Left ventricle myocardium inferior (tissue), 1 donor: ENCODE measurements at regions not wholly inside any gene's neighbourhood (a gene's known extent, or its start where the extent isn't known, plus 50 kb on each side); places are given as distances from the start of the nearest gene placed in this dataset.

ENCODE experiments used
- DNase-seq: peaks from one replicate; pipeline ENCODE4 v3.0.0-alpha.2; 2020
- H3K27ac ChIP-seq: fragments of 200-600 bp; replicated peaks from 2 replicates; pipeline ENCODE4 v1.8.0; 2021
- H3K27me3 ChIP-seq: fragments of 200-600 bp; 2 replicates; pipeline ENCODE4 v1.8.0; 2021; ENCODE audit warnings: low read depth
- H3K36me3 ChIP-seq: fragments of 200-600 bp; 2 replicates; pipeline ENCODE4 v1.8.0; 2021
- H3K4me1 ChIP-seq: fragments of 200-600 bp; 2 replicates; pipeline ENCODE4 v1.8.0; 2021
- H3K4me3 ChIP-seq: fragments of 200-600 bp; 2 replicates; pipeline ENCODE4 v1.8.0; 2021; ENCODE audit warnings: mild to moderate bottlenecking, moderate library complexity
- H3K9me3 ChIP-seq: fragments of 200-600 bp; replicated peaks from 2 replicates; pipeline ENCODE4 v1.8.0; 2021
- intact Hi-C: fragments of 100-400 bp; cut with micrococcal nuclease; formaldehyde crosslinking; loops from one replicate; pipeline ENCODE4 v1.11.0; 2022
- TF ChIP-seq, protein P1 (sequence below): fragments of 200-600 bp; IDR thresholded peaks from 2 replicates; pipeline ENCODE4 v1.8.0; 2021; ENCODE audit warnings: antibody characterized with exemption, mild to moderate bottlenecking, borderline replicate concordance
- donor health status: DM: no; HTN: yes; CAD: no; lungs with severe emphysema.

DNA sequence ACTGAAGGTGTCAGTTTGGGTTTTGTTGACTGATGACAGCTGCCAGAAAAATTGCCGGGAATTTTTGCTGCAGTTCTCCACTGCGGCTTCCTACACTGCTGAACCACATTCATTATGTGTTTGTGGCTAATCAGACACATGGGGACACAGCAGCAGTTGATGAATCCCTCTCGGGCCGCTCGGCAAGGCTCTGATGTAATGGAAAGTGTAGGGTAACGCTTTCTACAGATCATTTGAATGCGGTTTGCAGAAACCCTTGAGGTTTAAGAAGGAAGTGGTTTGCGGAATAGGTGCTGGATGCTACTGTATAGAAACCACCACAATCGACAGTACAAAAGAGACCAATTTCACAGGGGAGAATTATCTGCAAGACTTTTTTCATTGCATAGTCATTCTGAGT is 138.7 kb upstream of the SASH1 start:
- Histone ChIP-seq H3K4me3 (no peak overlapping the region), H3K36me3 (no peaks in the 10 kb centered on the region), H3K27ac (no peak overlapping the region), H3K27me3 (no peaks in the 10 kb centered on the region), H3K4me1 (peaks cover 10% of the 10 kb centered on the region), H3K9me3 (no peaks in the 10 kb centered on the region)
- intact Hi-C loops, result no loop called here
- DNase-seq, result no peak
- TF ChIP-seq, protein P1, sequence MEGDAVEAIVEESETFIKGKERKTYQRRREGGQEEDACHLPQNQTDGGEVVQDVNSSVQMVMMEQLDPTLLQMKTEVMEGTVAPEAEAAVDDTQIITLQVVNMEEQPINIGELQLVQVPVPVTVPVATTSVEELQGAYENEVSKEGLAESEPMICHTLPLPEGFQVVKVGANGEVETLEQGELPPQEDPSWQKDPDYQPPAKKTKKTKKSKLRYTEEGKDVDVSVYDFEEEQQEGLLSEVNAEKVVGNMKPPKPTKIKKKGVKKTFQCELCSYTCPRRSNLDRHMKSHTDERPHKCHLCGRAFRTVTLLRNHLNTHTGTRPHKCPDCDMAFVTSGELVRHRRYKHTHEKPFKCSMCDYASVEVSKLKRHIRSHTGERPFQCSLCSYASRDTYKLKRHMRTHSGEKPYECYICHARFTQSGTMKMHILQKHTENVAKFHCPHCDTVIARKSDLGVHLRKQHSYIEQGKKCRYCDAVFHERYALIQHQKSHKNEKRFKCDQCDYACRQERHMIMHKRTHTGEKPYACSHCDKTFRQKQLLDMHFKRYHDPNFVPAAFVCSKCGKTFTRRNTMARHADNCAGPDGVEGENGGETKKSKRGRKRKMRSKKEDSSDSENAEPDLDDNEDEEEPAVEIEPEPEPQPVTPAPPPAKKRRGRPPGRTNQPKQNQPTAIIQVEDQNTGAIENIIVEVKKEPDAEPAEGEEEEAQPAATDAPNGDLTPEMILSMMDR, result no peak

- no peak overlapping the region for H3K27ac ChIP-seq
- peaks cover 7% of the 10 kb centered on the region for H3K27me3 ChIP-seq
- intact Hi-C loops, result no loop called here
- no peak overlapping the region for H3K4me3 ChIP-seq
- H3K9me3 ChIP-seq, result no peaks in the 10 kb centered on the region
- no peak for DNase-seq
- H3K4me1 ChIP-seq, result no peaks in the 10 kb centered on the region
- TF ChIP-seq, protein P1, result no peak
- H3K36me3 ChIP-seq, result no peaks in the 10 kb centered on the region
Measured at GRCh38 chr6:148208298-148208697, 134.3 kb upstream of the SASH1 start.

DNA sequence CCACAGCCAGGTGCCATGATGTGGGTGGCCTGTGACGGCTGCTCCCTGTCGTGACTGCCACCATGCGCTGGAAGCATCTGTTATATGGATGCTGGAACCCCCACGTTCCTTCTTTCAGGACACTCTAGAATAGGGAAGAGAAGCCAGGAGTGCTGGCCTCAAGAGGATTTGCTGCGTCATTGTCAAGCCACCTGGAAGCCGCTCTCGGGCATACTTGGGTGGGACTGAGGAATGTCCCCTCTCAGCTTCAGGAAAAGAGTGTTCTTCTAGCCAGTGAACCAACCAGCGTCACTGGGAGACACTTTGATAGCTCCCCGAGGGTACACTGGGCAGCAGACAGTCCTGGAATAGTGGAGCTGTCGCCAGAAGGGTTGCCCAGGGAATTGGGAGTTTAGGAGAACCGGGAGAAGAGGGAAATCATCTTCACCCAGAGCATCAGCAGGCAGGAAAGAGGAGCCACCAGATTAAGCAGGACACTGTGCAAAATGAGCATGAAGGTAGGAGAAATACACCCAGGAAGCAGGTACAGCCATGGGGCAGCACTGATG is 130.8 kb upstream of the SASH1 start:
- Histone ChIP-seq H3K36me3 (no peaks in the 10 kb centered on the region), H3K27me3 (peaks cover 7% of the 10 kb centered on the region), H3K4me1 (no peaks in the 10 kb centered on the region), H3K4me3 (no peak overlapping the region), H3K27ac (no peak overlapping the region), H3K9me3 (no peaks in the 10 kb centered on the region)
- TF ChIP-seq, protein P1, result no peak
- intact Hi-C loops, result no loop called here
- DNase-seq, result no peak

GRCh38 chr6:148212366-148212765 is 130.3 kb upstream of the SASH1 start:
- Histone ChIP-seq H3K4me3 (no peak overlapping the region), H3K36me3 (no peaks in the 10 kb centered on the region), H3K27ac (no peak overlapping the region), H3K9me3 (no peaks in the 10 kb centered on the region), H3K27me3 (peaks cover 7% of the 10 kb centered on the region), H3K4me1 (no peaks in the 10 kb centered on the region)
- no peak for DNase-seq
- intact Hi-C loops, result no loop called here
- TF ChIP-seq, protein P1, result no peak

GRCh38 chr6:148213366-148213765 is 129.3 kb upstream of the SASH1 start:
- H3K9me3 ChIP-seq, result no peaks in the 10 kb centered on the region
- intact Hi-C loops, result no loop called here
- TF ChIP-seq, protein P1, result no peak
- no peak overlapping the region for H3K4me3 ChIP-seq
- no peaks in the 10 kb centered on the region for H3K36me3 ChIP-seq
- peaks cover under 1% of the 10 kb centered on the region for H3K4me1 ChIP-seq
- DNase-seq, result no peak
- no peak overlapping the region for H3K27ac ChIP-seq
- H3K27me3 ChIP-seq, result peaks cover 7% of the 10 kb centered on the region
